Liver (tissue), 8 donors: ENCODE measurements at regions not wholly inside any gene's neighbourhood (a gene's known extent, or its start where the extent isn't known, plus 50 kb on each side); places are given as distances from the start of the nearest gene placed in this dataset.

Experiments
- DNase-seq: peaks from one replicate; pipeline ENCODE4 v3.0.0-alpha.2; 2017; ENCODE audit warnings: low spot score
- H3K27ac ChIP-seq, 2 donors: one replicate each; pipeline ENCODE4 v1.7.0; 2013; ENCODE audit warnings: inconsistent platforms in 2 of 2, low read length in 2 of 2, control low read depth in 1 of 2, low read depth in 1 of 2, mild to moderate bottlenecking in 1 of 2
- H3K27me3 ChIP-seq, 4 donors: one replicate each; pipeline versions ENCODE4 v1.6.1 to v1.7.0; 2013; ENCODE audit warnings: low read length in 3 of 4, inconsistent platforms in 1 of 4, mild to moderate bottlenecking in 1 of 4, moderate library complexity in 1 of 4; ENCODE audit not compliant: control insufficient read depth in 4 of 4, insufficient read depth in 4 of 4
- H3K36me3 ChIP-seq, 4 donors: one replicate each; pipeline versions ENCODE4 v1.6.1 to v1.7.0; 2013; ENCODE audit warnings: low read length in 3 of 4, mild to moderate bottlenecking in 3 of 4, low read depth in 1 of 4, moderate library complexity in 1 of 4; ENCODE audit not compliant: control insufficient read depth in 4 of 4, insufficient read depth in 3 of 4
- H3K4me1 ChIP-seq, 4 donors: one replicate each; pipeline versions ENCODE4 v1.6.1 to v1.7.0; 2013; ENCODE audit warnings: low read length in 3 of 4, mild to moderate bottlenecking in 3 of 4, moderate library complexity in 1 of 4; ENCODE audit not compliant: control insufficient read depth in 4 of 4, insufficient read depth in 4 of 4
- H3K4me3 ChIP-seq, 3 donors: one replicate each; pipeline versions ENCODE4 v1.6.1 to v1.7.0; 2013; ENCODE audit warnings: low read length in 3 of 3, control low read depth in 1 of 3, low read depth in 1 of 3, mild to moderate bottlenecking in 1 of 3
- H3K9ac ChIP-seq, 2 donors: one replicate each; pipeline ENCODE4 v1.7.0; 2013; ENCODE audit warnings: low read length in 2 of 2, mild to moderate bottlenecking in 2 of 2, moderate library complexity in 2 of 2, control low read depth in 1 of 2, low read depth in 1 of 2
- H3K9me3 ChIP-seq, 4 donors: one replicate each; pipeline versions ENCODE4 v1.6.1 to v1.7.0; 2013; ENCODE audit warnings: low read length in 3 of 4; ENCODE audit not compliant: control insufficient read depth in 4 of 4
- CTCF ChIP-seq: fragments of 150-350 bp; IDR thresholded peaks from 2 replicates; pipeline ENCODE4 v1.5.1; 2017; ENCODE audit warnings: improper control_type of control experiment, low read depth, low read length; ENCODE audit not compliant: missing input control
- FOXA1 ChIP-seq: IDR thresholded peaks from 2 replicates; pipeline ENCODE4 v1.6.1; 2016; ENCODE audit warnings: antibody characterized with exemption
- FOXA2 ChIP-seq: IDR thresholded peaks from 2 replicates; pipeline ENCODE4 v1.6.1; 2016; ENCODE audit warnings: antibody characterized with exemption
- GABPA ChIP-seq, 2 donors: IDR thresholded peaks in 1 of 2; conservative IDR thresholded peaks in 1 of 2; 2 replicates each; pipeline ENCODE4 v1.6.1; 2016; ENCODE audit warnings: antibody characterized with exemption in 2 of 2, mild to moderate bottlenecking in 1 of 2, moderate library complexity in 1 of 2
- HNF4A ChIP-seq, 2 donors: conservative IDR thresholded peaks; 2 replicates each; pipeline ENCODE4 v1.6.1; 2016; ENCODE audit warnings: antibody characterized with exemption in 2 of 2, mild to moderate bottlenecking in 2 of 2
- JUND ChIP-seq, 2 donors: IDR thresholded peaks; 2 replicates each; pipeline ENCODE4 v1.6.1; 2016; ENCODE audit warnings: antibody characterized with exemption in 2 of 2
- RAD21 ChIP-seq, 2 donors: IDR thresholded peaks; 2 replicates each; pipeline ENCODE4 v1.6.1; 2016; ENCODE audit warnings: antibody characterized with exemption in 2 of 2, mild to moderate bottlenecking in 2 of 2
- REST ChIP-seq: IDR thresholded peaks from 2 replicates; pipeline ENCODE4 v1.6.1; 2016; ENCODE audit warnings: antibody characterized with exemption, mild to moderate bottlenecking
- SP1 ChIP-seq: IDR thresholded peaks from 2 replicates; pipeline ENCODE4 v1.6.1; 2018; ENCODE audit warnings: antibody characterized with exemption, mild to moderate bottlenecking
- YY1 ChIP-seq: IDR thresholded peaks from 2 replicates; pipeline ENCODE4 v1.6.1; 2016; ENCODE audit warnings: antibody characterized with exemption, mild to moderate bottlenecking
- ZBTB33 ChIP-seq: IDR thresholded peaks from 2 replicates; pipeline ENCODE4 v1.6.1; 2016; ENCODE audit warnings: antibody characterized with exemption
- WGBS: extraction: QIAGEN DNeasy Blood & Tissue Kit; methylation state at CpG from one replicate; pipeline ENCODE4 v1.1.7; 2013; 5-methylcytosine and 5-hydroxymethylcytosine counted together
- TF ChIP-seq, protein P1 (sequence below): IDR thresholded peaks from 2 replicates; pipeline ENCODE4 v1.6.1; 2016; ENCODE audit warnings: antibody characterized with exemption
- donor health status: healthy.
- donor health status: healthy.
- donor health status: healthy.
- donor health status: healthy.
- donor health status: healthy.

GRCh38 chr2:134146161-134146560, 107.7 kb upstream of the MGAT5 start:
- H3K27me3 ChIP-seq, result no peaks in the 10 kb centered on the region
- H3K36me3 ChIP-seq, result peaks cover 0 to 2% (median 0%) of the 10 kb centered on the region in 4 donors
- no peaks in the 10 kb centered on the region for H3K9me3 ChIP-seq
- no peak overlapping the region for H3K27ac ChIP-seq
- no peak overlapping the region for H3K4me3 ChIP-seq
- H3K4me1 ChIP-seq, result no peaks in the 10 kb centered on the region
- TF ChIP-seq, protein P1, sequence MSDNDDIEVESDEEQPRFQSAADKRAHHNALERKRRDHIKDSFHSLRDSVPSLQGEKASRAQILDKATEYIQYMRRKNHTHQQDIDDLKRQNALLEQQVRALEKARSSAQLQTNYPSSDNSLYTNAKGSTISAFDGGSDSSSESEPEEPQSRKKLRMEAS, result no peak
- TF ChIP-seq FOXA1 (no peak), GABPA (IDR thresholded peaks at IDR 0.05 in 1 of 2, conservative IDR thresholded peaks at IDR 0.05 in 1 of 2) (no peak)
- no peak for DNase-seq
- H3K9ac ChIP-seq, result no peak overlapping the region
- WGBS, result 79% methylated on average over 3 of the region's 3 CpGs

- no peak overlapping the region for H3K9ac ChIP-seq
- WGBS, result 85% methylated on average over 5 of the region's 5 CpGs
- H3K27ac ChIP-seq, result no peak overlapping the region
- no peak for TF ChIP-seq JUND (IDR thresholded peaks at IDR 0.05)
- no peak overlapping the region for H3K4me3 ChIP-seq
- peaks cover 0 to 2% (median 0%) of the 10 kb centered on the region in 4 donors for H3K36me3 ChIP-seq
- H3K9me3 ChIP-seq, result no peaks in the 10 kb centered on the region
- no peak for DNase-seq
- H3K4me1 ChIP-seq, result no peaks in the 10 kb centered on the region
- no peaks in the 10 kb centered on the region for H3K27me3 ChIP-seq
Measured at GRCh38 chr2:134146620-134147019, 107.3 kb upstream of the MGAT5 start.

DNA sequence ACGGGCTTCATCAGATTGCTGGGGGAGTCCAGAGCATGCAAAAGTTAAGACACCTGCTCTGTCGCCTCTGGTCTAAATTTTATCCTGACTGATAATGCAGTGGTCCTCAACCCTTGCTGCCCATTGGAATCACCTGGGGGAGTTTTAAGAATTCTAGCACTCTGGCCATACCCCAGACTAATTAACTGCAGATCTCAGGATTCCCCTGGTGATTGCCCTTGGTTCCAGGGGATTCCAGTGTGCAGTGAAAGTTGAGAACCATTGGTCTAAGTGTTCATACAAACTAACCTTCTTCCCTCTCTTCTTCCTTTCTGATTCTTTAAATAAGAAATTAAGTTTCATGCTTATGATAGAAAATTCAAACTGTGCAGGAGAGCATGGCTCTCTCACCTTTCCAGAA, 105.7 kb upstream of the MGAT5 start:
- Histone ChIP-seq H3K4me3 (no peak overlapping the region), H3K27me3 (no peaks in the 10 kb centered on the region), H3K9me3 (no peaks in the 10 kb centered on the region), H3K27ac (no peak overlapping the region), H3K36me3 (peaks cover 0 to 4% (median 0%) of the 10 kb centered on the region in 4 donors), H3K9ac (no peak overlapping the region), H3K4me1 (no peaks in the 10 kb centered on the region)
- DNase-seq, result no peak
- TF ChIP-seq YY1 (no peak), REST (no peak), HNF4A (conservative IDR thresholded peaks at IDR 0.05) (no peak), FOXA2 (no peak), RAD21 (IDR thresholded peaks at IDR 0.05) (no peak), JUND (IDR thresholded peaks at IDR 0.05) (no peak), ZBTB33 (no peak), SP1 (no peak), CTCF (no peak)
- WGBS, result 96% methylated on average over 2 of the region's 2 CpGs
